ENCODE measurements at regions not wholly inside any gene's neighbourhood (a gene's known extent, or its start where the extent isn't known, plus 50 kb on each side); places are given as distances from the start of the nearest gene placed in this dataset.

GRCh38 chr1:56375326-56375804 is 204.0 kb downstream of the PLPP3 start:
- no peak for DNase-seq (ENCODE audit: low spot score)
- ATAC-seq: no peak
- Mint-ChIP-seq H3K4me1 (ENCODE audit: low read depth in 2 of 2) (no peaks in the 10 kb centered on the region), H3K4me3 (no peak overlapping the region), H3K36me3 (no peaks in the 10 kb centered on the region), H3K9me3 (no peaks in the 10 kb centered on the region), H3K27me3 (peaks cover 10 to 16% of the 10 kb centered on the region in 2 donors), H3K27ac (no peak overlapping the region)

GRCh38 chr1:56374026-56374974 is 205.1 kb downstream of the PLPP3 start:
- DNase-seq (ENCODE audit: low spot score) (no peak), ATAC-seq (no peak)
- no peaks in the 10 kb centered on the region for H3K4me1 Mint-ChIP-seq (ENCODE audit: low read depth in 2 of 2)
- H3K9me3 Mint-ChIP-seq: no peaks in the 10 kb centered on the region
- peaks cover 10 to 16% of the 10 kb centered on the region in 2 donors for H3K27me3 Mint-ChIP-seq
- H3K36me3 Mint-ChIP-seq: no peaks in the 10 kb centered on the region
- no peak overlapping the region for H3K4me3 Mint-ChIP-seq
- H3K27ac Mint-ChIP-seq: no peak overlapping the region

GRCh38 chr1:56370513-56370912 is 208.8 kb downstream of the PLPP3 start:
- Mint-ChIP-seq H3K27me3 (peaks cover 2 to 8% of the 10 kb centered on the region in 2 donors), H3K9me3 (no peaks in the 10 kb centered on the region), H3K4me1 (ENCODE audit: low read depth in 2 of 2) (no peaks in the 10 kb centered on the region), H3K36me3 (no peaks in the 10 kb centered on the region), H3K4me3 (no peak overlapping the region), H3K27ac (no peak overlapping the region)
- ATAC-seq: no peak
- no peak for DNase-seq (ENCODE audit: low spot score)

- Mint-ChIP-seq H3K27ac (no peak overlapping the region), H3K27me3 (peaks cover 3 to 4% of the 10 kb centered on the region in 2 donors), H3K4me3 (no peak overlapping the region), H3K9me3 (no peaks in the 10 kb centered on the region), H3K4me1 (ENCODE audit: low read depth in 2 of 2) (no peaks in the 10 kb centered on the region), H3K36me3 (no peaks in the 10 kb centered on the region)
- no peak for ATAC-seq
- DNase-seq (ENCODE audit: low spot score): no peak
These were observed 216.2 kb downstream of the PLPP3 start for GRCh38 chr1:56363007-56363770.

DNA sequence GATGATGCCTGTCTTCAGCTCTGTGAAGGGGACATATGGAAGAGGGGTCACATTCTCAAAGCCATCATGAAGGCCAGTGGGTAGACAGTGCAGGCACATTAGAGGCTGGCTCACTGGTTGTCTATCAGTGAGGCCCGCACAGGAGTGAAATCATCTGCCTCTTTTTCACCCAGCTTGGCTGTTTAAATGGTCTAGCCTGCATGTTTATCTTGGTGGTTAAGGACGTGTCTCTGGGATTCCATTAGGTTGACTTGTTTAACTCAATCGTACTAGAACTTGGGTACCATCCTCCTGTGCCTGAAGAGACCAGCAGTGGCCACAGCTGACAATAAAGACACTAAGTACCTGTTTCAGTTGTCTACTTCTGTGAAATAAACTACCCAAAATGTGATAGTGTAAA is 219.3 kb downstream of the PLPP3 start:
- H3K27me3 Mint-ChIP-seq: peaks cover 8 to 12% of the 10 kb centered on the region in 2 donors
- H3K4me1 Mint-ChIP-seq (ENCODE audit: low read depth in 2 of 2): no peaks in the 10 kb centered on the region
- H3K27ac Mint-ChIP-seq: no peak overlapping the region
- no peak for ATAC-seq
- H3K36me3 Mint-ChIP-seq: no peaks in the 10 kb centered on the region
- DNase-seq (ENCODE audit: low spot score): no peak
- no peak overlapping the region for H3K4me3 Mint-ChIP-seq
- no peaks in the 10 kb centered on the region for H3K9me3 Mint-ChIP-seq

GRCh38 chr1:56359056-56359455 is 220.3 kb downstream of the PLPP3 start:
- Mint-ChIP-seq H3K27ac (no peak overlapping the region), H3K36me3 (no peaks in the 10 kb centered on the region), H3K9me3 (no peaks in the 10 kb centered on the region), H3K4me3 (no peak overlapping the region), H3K4me1 (ENCODE audit: low read depth in 2 of 2) (no peaks in the 10 kb centered on the region), H3K27me3 (peaks cover 8 to 14% of the 10 kb centered on the region in 2 donors)
- ATAC-seq (no peak), DNase-seq (ENCODE audit: low spot score) (no peak)

DNA sequence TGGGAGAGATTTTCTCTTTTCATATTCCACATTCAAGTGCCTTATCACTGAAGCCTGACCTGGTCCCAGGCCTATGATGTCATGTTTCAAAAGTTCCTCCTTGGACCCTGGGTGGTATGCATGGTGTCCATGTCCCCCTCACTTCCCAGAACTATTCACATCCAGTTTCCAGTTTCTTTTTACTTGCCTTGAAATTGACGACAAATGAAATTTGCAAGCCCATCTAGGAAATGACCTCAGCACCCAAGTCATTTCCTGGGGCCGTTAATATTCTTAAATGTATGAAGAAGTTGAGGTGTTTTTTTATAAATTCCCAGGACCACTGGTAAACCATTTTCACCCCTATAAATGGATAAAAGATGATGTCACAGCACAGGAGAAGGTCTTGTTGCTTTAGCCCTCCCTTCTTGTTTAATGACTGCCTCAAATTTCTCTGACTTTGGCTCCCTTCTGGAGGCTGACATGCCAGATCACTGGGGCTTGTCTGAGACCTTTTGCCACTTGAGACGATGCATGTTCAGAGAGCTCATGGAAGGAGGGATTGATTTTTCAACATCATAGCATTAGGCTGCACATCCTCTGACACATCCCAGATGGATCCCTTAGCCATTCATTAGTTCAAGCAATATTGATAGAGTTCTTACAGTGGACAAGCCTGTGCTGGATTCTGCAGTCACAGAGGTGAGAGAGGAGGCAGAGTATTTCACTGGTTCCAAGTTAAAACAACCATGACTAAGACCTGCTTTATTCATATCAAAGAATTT is 221.3 kb downstream of the PLPP3 start:
- Mint-ChIP-seq H3K4me1 (ENCODE audit: low read depth in 2 of 2) (no peaks in the 10 kb centered on the region), H3K9me3 (peaks cover 3% of the 10 kb centered on the region), H3K36me3 (no peaks in the 10 kb centered on the region), H3K27ac (no peak overlapping the region), H3K27me3 (peaks cover 8 to 18% of the 10 kb centered on the region in 2 donors), H3K4me3 (no peak overlapping the region)
- ATAC-seq (no peak), DNase-seq (ENCODE audit: low spot score) (no peak)

DNA sequence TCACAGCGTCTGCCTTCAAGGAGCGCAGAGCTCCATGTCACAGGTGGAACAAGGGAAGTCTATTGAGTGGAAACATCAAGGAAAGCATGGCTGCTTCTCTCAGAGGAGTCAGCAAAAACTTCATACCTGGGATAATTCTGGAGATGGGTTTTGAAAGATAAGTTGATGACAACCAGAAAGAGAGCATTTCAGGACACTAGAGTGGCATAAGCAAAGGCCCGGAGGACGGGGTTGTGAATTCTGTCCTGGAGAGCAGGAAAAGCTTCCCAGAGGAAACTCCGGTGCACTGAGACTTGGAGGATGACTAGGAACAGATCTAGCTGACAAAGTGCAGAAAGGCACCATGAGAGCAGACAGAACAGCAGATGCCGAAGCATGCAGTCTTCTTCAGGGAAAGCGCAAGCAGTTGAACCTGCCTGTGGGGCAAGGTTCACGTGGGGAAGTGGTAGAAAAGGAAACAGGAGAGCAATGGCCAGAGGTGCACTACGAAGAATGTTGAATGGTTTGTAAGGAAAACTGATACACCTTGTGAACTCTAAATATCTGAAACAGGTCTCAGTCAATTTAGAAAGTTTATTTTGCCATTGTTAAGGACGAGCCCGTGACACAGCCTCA is 222.9 kb downstream of the PLPP3 start:
- peaks cover 8 to 15% of the 10 kb centered on the region in 2 donors for H3K27me3 Mint-ChIP-seq
- no peaks in the 10 kb centered on the region for H3K4me1 Mint-ChIP-seq (ENCODE audit: low read depth in 2 of 2)
- no peaks in the 10 kb centered on the region for H3K36me3 Mint-ChIP-seq
- DNase-seq (ENCODE audit: low spot score) (no peak), ATAC-seq (no peak)
- peaks cover 3% of the 10 kb centered on the region for H3K9me3 Mint-ChIP-seq
- H3K4me3 Mint-ChIP-seq: no peak overlapping the region
- no peak overlapping the region for H3K27ac Mint-ChIP-seq

DNA sequence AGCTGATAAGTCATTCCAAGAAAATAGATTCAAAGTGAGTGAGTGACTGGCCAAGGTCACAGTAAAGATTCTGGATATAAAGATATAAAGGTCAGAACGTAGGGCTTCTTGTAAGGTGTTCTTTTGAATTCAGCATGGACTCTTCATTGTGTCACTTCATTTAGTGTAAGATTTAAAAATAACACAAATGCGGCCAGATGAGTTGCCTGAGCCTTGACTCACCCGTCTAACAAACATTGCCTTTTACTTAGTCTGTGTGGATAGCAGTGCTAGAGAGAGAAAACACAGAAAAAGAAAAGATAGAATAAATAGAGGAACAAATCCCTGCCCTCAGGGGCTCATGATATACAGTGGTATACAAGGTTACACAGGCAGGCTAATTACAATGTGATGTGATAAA is 223.4 kb downstream of the PLPP3 start:
- Mint-ChIP-seq H3K36me3 (no peaks in the 10 kb centered on the region), H3K27me3 (peaks cover 8 to 15% of the 10 kb centered on the region in 2 donors), H3K9me3 (peaks cover 3% of the 10 kb centered on the region), H3K4me1 (ENCODE audit: low read depth in 2 of 2) (no peaks in the 10 kb centered on the region), H3K27ac (no peak overlapping the region), H3K4me3 (no peak overlapping the region)
- ATAC-seq (no peak), DNase-seq (ENCODE audit: low spot score) (no peak)

DNA sequence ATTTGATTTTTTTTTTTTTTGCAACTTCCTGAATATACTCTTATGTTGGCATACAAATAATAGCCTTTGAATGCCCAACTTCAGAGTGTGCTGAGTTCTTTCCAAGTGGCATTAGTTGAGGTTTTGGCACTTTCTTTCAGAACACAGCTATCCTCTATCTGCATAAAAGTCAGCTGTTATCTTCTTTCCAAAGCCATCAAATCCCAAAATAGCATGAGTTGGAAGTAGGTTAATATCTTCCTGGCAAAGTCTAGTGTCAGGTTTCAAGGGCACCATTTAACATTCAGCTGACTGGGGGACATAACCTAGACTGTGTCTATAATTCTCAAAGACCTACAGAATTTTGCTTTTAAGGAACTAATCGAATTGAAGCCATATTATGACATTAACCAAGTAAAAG is 223.9 kb downstream of the PLPP3 start:
- no peak overlapping the region for H3K27ac Mint-ChIP-seq
- H3K36me3 Mint-ChIP-seq: no peaks in the 10 kb centered on the region
- peaks cover 8 to 15% of the 10 kb centered on the region in 2 donors for H3K27me3 Mint-ChIP-seq
- no peak overlapping the region for H3K4me3 Mint-ChIP-seq
- H3K9me3 Mint-ChIP-seq: peaks cover 3% of the 10 kb centered on the region
- H3K4me1 Mint-ChIP-seq (ENCODE audit: low read depth in 2 of 2): no peaks in the 10 kb centered on the region
- ATAC-seq: no peak
- no peak for DNase-seq (ENCODE audit: low spot score)

DNA sequence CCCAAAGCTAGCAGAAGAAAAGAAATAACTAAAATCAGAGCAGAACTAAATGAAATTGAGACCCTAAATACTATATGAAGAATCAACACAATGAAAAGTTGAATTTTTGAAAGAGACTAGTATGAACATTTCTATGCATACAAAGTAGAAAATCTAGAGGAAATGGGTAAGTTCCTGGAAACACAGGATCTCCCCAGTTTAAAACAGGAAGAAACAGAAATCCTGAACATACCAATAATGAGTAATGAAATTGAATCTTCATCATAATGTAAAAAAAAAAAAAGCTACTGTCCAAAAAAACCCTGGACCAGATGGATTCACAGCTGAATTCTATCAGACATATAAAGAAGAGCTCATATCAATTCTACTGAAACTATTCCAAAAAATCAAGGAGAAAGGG is 233.5 kb downstream of the PLPP3 start:
- H3K27ac Mint-ChIP-seq: no peak overlapping the region
- ATAC-seq (no peak), DNase-seq (ENCODE audit: low spot score) (no peak)
- H3K36me3 Mint-ChIP-seq: no peaks in the 10 kb centered on the region
- peaks cover 0 to 12% of the 10 kb centered on the region in 2 donors for H3K27me3 Mint-ChIP-seq
- H3K4me1 Mint-ChIP-seq (ENCODE audit: low read depth in 2 of 2): no peaks in the 10 kb centered on the region
- peaks cover 2% of the 10 kb centered on the region for H3K9me3 Mint-ChIP-seq
- H3K4me3 Mint-ChIP-seq: no peak overlapping the region

- Mint-ChIP-seq H3K4me3 (no peak overlapping the region), H3K9me3 (peaks cover 4% of the 10 kb centered on the region), H3K27ac (no peak overlapping the region), H3K36me3 (no peaks in the 10 kb centered on the region), H3K27me3 (peaks cover 0 to 16% of the 10 kb centered on the region in 2 donors), H3K4me1 (ENCODE audit: low read depth in 2 of 2) (no peaks in the 10 kb centered on the region)
- DNase-seq (ENCODE audit: low spot score) (no peak), ATAC-seq (no peak)
These were observed 238.4 kb downstream of the PLPP3 start for GRCh38 chr1:56340977-56341376.

DNA sequence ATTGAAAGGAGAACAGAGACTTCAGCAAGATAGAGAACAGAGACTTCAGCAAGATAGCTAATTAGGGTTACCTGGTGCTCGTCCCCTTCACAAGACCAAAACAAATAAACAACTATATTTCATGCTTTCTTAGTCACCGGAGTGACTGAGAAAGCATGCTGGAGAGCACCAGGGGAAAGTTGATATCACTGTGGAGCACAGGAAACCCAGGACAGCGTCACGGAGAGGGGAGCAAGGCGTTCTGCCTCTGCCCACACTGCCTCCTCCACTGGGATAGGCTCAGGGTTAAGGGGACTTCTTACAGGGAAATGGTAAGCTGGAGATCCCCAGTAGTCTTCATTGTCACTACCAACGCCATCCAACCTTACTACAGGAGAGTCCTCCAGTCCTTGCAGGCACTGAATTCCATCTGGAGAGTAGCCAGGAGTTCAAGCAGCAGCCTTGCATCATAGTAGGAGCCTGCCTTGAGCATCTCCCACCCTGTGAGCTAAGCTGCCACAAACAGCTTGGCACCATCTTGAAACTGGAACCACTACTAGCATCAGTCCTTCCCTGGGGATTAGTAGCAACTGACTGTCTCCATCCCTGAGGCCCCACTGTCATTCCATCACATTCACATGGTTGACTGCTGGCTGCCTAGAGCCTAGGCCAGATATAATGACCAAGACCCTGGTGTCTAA is 239.4 kb downstream of the PLPP3 start:
- Mint-ChIP-seq H3K4me3 (no peak overlapping the region), H3K9me3 (peaks cover 4% of the 10 kb centered on the region), H3K27me3 (peaks cover 0 to 7% of the 10 kb centered on the region in 2 donors), H3K36me3 (no peaks in the 10 kb centered on the region), H3K27ac (no peak overlapping the region), H3K4me1 (ENCODE audit: low read depth in 2 of 2) (no peaks in the 10 kb centered on the region)
- DNase-seq (ENCODE audit: low spot score): no peak
- ATAC-seq: no peak
